Body of pancreas (tissue), 4 donors: ENCODE measurements at regions not wholly inside any gene's neighbourhood (a gene's known extent, or its start where the extent isn't known, plus 50 kb on each side); places are given as distances from the start of the nearest gene placed in this dataset.

ENCODE experiments used
- CTCF ChIP-seq, 7 experiments: fragments of 450-650 bp in 4 of 7; fragments of 200-600 bp in 3 of 7; sonication (generic) in 3 of 7; IDR thresholded peaks; one replicate each; pipeline ENCODE4 v1.5.1; 2016 to 2019; ENCODE audit warnings: antibody characterized with exemption in 7 of 7
- POLR2A ChIP-seq, 3 donors: fragments of 450-650 bp; IDR thresholded peaks; one replicate each; pipeline ENCODE4 v1.6.1; 2016; ENCODE audit warnings: antibody characterized with exemption in 3 of 3, mild to moderate bottlenecking in 2 of 3

- TF ChIP-seq CTCF (IDR thresholded peaks at IDR 0.05), result no peak
- no peak for TF ChIP-seq POLR2A (IDR thresholded peaks at IDR 0.05)
Observed at GRCh38 chr3:59160133-59160746, 110.4 kb upstream of the CFAP20DC start.
